WTC11 (cell line): ENCODE measurements at regions not wholly inside any gene's neighbourhood (a gene's known extent, or its start where the extent isn't known, plus 50 kb on each side); places are given as distances from the start of the nearest gene placed in this dataset.

Experiments
- ATF2 ChIP-seq: sonication (generic); formaldehyde crosslinking; IDR thresholded peaks from 2 replicates; pipeline ENCODE4 v1.8.1; 2022; ENCODE audit warnings: low read depth, missing genetic modification reagents, borderline replicate concordance
- CBFB ChIP-seq: sonication (generic); formaldehyde crosslinking; IDR thresholded peaks from 2 replicates; pipeline ENCODE4 v1.8.1; 2022; ENCODE audit warnings: mild to moderate bottlenecking, low read depth, missing genetic modification reagents
- CREB1 ChIP-seq: sonication (generic); formaldehyde crosslinking; IDR thresholded peaks from 2 replicates; pipeline ENCODE4 v1.8.0; 2023; ENCODE audit warnings: mild to moderate bottlenecking, missing genetic modification reagents
- GTF2I ChIP-seq: fragments of 250-450 bp; sonication (Bioruptor Pico); conservative IDR thresholded peaks from 2 replicates; pipeline ENCODE4 v1.4.0; 2021; ENCODE audit warnings: mild to moderate bottlenecking
- JUN ChIP-seq: sonication (generic); formaldehyde crosslinking; IDR thresholded peaks from 2 replicates; pipeline ENCODE4 v1.8.0; 2023; ENCODE audit warnings: mild to moderate bottlenecking, missing genetic modification reagents
- SP1 ChIP-seq: sonication (generic); formaldehyde crosslinking; conservative IDR thresholded peaks from 2 replicates; pipeline ENCODE4 v1.8.1; 2022; ENCODE audit warnings: missing genetic modification reagents
- TF ChIP-seq, protein P1 (sequence below): fragments of 200-600 bp; IDR thresholded peaks from 2 replicates; pipeline ENCODE4 v1.8.0; 2022; ENCODE audit warnings: antibody characterized with exemption
- TF ChIP-seq, protein P2 (sequence below): sonication (generic); formaldehyde crosslinking; conservative IDR thresholded peaks from 2 replicates; pipeline ENCODE4 v1.8.1; 2022; ENCODE audit warnings: mild to moderate bottlenecking, missing genetic modification reagents
- TF ChIP-seq, protein P3 (sequence below): sonication (generic); formaldehyde crosslinking; conservative IDR thresholded peaks from 2 replicates; pipeline ENCODE4 v1.8.1; 2023; ENCODE audit warnings: mild to moderate bottlenecking, low read depth, missing genetic modification reagents, moderate library complexity

GRCh38 chr1:59066236-59066635 lies 230.7 kb upstream of the FGGY start:
- TF ChIP-seq, protein P1, sequence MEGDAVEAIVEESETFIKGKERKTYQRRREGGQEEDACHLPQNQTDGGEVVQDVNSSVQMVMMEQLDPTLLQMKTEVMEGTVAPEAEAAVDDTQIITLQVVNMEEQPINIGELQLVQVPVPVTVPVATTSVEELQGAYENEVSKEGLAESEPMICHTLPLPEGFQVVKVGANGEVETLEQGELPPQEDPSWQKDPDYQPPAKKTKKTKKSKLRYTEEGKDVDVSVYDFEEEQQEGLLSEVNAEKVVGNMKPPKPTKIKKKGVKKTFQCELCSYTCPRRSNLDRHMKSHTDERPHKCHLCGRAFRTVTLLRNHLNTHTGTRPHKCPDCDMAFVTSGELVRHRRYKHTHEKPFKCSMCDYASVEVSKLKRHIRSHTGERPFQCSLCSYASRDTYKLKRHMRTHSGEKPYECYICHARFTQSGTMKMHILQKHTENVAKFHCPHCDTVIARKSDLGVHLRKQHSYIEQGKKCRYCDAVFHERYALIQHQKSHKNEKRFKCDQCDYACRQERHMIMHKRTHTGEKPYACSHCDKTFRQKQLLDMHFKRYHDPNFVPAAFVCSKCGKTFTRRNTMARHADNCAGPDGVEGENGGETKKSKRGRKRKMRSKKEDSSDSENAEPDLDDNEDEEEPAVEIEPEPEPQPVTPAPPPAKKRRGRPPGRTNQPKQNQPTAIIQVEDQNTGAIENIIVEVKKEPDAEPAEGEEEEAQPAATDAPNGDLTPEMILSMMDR = no peak
- no peak for TF ChIP-seq CBFB (CRISPR knock-in tag)
- TF ChIP-seq JUN = no peak
- TF ChIP-seq, protein P2, sequence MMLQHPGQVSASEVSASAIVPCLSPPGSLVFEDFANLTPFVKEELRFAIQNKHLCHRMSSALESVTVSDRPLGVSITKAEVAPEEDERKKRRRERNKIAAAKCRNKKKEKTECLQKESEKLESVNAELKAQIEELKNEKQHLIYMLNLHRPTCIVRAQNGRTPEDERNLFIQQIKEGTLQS = no peak
- TF ChIP-seq GTF2I (CRISPR knock-in tag) = no peak
- TF ChIP-seq CREB1 (CRISPR knock-in tag) = no peak
- no peak for TF ChIP-seq ATF2 (CRISPR knock-in tag)
- no peak for TF ChIP-seq SP1 (CRISPR knock-in tag)
- TF ChIP-seq, protein P3, sequence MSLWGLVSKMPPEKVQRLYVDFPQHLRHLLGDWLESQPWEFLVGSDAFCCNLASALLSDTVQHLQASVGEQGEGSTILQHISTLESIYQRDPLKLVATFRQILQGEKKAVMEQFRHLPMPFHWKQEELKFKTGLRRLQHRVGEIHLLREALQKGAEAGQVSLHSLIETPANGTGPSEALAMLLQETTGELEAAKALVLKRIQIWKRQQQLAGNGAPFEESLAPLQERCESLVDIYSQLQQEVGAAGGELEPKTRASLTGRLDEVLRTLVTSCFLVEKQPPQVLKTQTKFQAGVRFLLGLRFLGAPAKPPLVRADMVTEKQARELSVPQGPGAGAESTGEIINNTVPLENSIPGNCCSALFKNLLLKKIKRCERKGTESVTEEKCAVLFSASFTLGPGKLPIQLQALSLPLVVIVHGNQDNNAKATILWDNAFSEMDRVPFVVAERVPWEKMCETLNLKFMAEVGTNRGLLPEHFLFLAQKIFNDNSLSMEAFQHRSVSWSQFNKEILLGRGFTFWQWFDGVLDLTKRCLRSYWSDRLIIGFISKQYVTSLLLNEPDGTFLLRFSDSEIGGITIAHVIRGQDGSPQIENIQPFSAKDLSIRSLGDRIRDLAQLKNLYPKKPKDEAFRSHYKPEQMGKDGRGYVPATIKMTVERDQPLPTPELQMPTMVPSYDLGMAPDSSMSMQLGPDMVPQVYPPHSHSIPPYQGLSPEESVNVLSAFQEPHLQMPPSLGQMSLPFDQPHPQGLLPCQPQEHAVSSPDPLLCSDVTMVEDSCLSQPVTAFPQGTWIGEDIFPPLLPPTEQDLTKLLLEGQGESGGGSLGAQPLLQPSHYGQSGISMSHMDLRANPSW (CRISPR knock-in tag) = no peak
